ENCODE measurements at regions not wholly inside any gene's neighbourhood (a gene's known extent, or its start where the extent isn't known, plus 50 kb on each side); places are given as distances from the start of the nearest gene placed in this dataset.
A peak's percentile ranks its signal among the peaks of the same experiment; 100 is the strongest.

- no peaks in the 10 kb centered on the region for H3K4me1 ChIP-seq (ENCODE audit: insufficient read depth, low read length)
- H2BK20ac ChIP-seq (ENCODE audit: low read depth, low read length, poor library complexity, severe bottlenecking): no peak overlapping the region
- no peak overlapping the region for H3K23ac ChIP-seq (ENCODE audit: insufficient read length, low read depth, low read length)
- H3K23me2 ChIP-seq (ENCODE audit: insufficient read length, low read depth, low read length, poor library complexity, severe bottlenecking): no peaks in the 10 kb centered on the region
- no peak overlapping the region for H3K27ac ChIP-seq (ENCODE audit: insufficient read length, low read depth, low read length)
- no peaks in the 10 kb centered on the region for H3K9me3 ChIP-seq (ENCODE audit: control insufficient read depth, low read depth, low read length)
- DNase-seq: no peak
- no peaks in the 10 kb centered on the region for H3K79me2 ChIP-seq (ENCODE audit: insufficient read depth, low read length)
- no peak overlapping the region for H2BK120ac ChIP-seq (ENCODE audit: low read depth, low read length, poor library complexity, severe bottlenecking)
- no peak overlapping the region for H4K91ac ChIP-seq (ENCODE audit: insufficient read length, low read depth, low read length)
- Mint-ChIP-seq H3K27ac (no peak overlapping the region), H3K4me1 (no peaks in the 10 kb centered on the region), H3K4me3 (no peak overlapping the region), H3K36me3 (ENCODE audit: insufficient read depth in 1 of 3, low read depth in 3 of 3) (no peaks in the 10 kb centered on the region), H3K27me3 (ENCODE audit: low read depth) (no peaks in the 10 kb centered on the region), H3K9me3 (peaks cover 0 to 2% of the 10 kb centered on the region in 2 experiments; a peak in 1 of 5 replicates)
- TF ChIP-seq, protein P1, sequence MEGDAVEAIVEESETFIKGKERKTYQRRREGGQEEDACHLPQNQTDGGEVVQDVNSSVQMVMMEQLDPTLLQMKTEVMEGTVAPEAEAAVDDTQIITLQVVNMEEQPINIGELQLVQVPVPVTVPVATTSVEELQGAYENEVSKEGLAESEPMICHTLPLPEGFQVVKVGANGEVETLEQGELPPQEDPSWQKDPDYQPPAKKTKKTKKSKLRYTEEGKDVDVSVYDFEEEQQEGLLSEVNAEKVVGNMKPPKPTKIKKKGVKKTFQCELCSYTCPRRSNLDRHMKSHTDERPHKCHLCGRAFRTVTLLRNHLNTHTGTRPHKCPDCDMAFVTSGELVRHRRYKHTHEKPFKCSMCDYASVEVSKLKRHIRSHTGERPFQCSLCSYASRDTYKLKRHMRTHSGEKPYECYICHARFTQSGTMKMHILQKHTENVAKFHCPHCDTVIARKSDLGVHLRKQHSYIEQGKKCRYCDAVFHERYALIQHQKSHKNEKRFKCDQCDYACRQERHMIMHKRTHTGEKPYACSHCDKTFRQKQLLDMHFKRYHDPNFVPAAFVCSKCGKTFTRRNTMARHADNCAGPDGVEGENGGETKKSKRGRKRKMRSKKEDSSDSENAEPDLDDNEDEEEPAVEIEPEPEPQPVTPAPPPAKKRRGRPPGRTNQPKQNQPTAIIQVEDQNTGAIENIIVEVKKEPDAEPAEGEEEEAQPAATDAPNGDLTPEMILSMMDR (conservative IDR thresholded peaks at IDR 0.05): peak; percentile 30
- H2BK15ac ChIP-seq (ENCODE audit: low read depth, low read length): no peak overlapping the region
- H4K20me1 ChIP-seq (ENCODE audit: control insufficient read depth, insufficient read depth, insufficient read length): no peaks in the 10 kb centered on the region
- H3K27me3 ChIP-seq (ENCODE audit: insufficient read depth, low read length): no peaks in the 10 kb centered on the region
- H3K4ac ChIP-seq (ENCODE audit: low read depth, low read length): no peak overlapping the region
- no peak overlapping the region for H2AK5ac ChIP-seq (ENCODE audit: insufficient read length, low read length)
- no peak overlapping the region for H2BK5ac ChIP-seq (ENCODE audit: insufficient read length, low read length)
- H2BK12ac ChIP-seq (ENCODE audit: insufficient read length, low read depth, low read length): no peak overlapping the region
- H2AFZ ChIP-seq (ENCODE audit: low read length): no peak overlapping the region
- H3K18ac ChIP-seq (ENCODE audit: insufficient read length, low read depth, low read length): no peak overlapping the region
- no peak overlapping the region for H4K8ac ChIP-seq (replicated peaks; ENCODE audit: insufficient read length, low read depth, low read length)
- no peak overlapping the region for H3K14ac ChIP-seq (ENCODE audit: insufficient read depth, low read length)
- H3T11ph ChIP-seq (ENCODE audit: low read length): no peak overlapping the region
- H3K56ac ChIP-seq (ENCODE audit: insufficient read length, low read depth, low read length): no peak overlapping the region
- H3K4me2 ChIP-seq (ENCODE audit: insufficient read depth, insufficient read length, low read length): no peak overlapping the region
- H3K79me1 ChIP-seq (ENCODE audit: insufficient read depth, low read depth, low read length, poor library complexity, severe bottlenecking): no peaks in the 10 kb centered on the region
- H3K9ac ChIP-seq (ENCODE audit: extremely low read depth, insufficient read length, low read length): no peak overlapping the region
- H4K5ac ChIP-seq (ENCODE audit: insufficient read length, low read depth, low read length): no peak overlapping the region
Observed at GRCh38 chr5:162221910-162222309, 154.3 kb downstream of the GABRG2 start.
